MV-4-11 (cell line): ENCODE measurements at regions not wholly inside any gene's neighbourhood (a gene's known extent, or its start where the extent isn't known, plus 50 kb on each side); places are given as distances from the start of the nearest gene placed in this dataset.
"Not testable (repeated sequence)": the region's sequence is repeated elsewhere in the genome, so short reads cannot be mapped to it uniquely, and the experiment has no call there.

ENCODE experiments used
- DNase-seq: peaks from one replicate; lab custom pipeline; 2025; lab: John Stamatoyannopoulos, UW

GRCh38 chr6:85015396-85015990 lies 251.1 kb upstream of the TBX18 start:
- DNase-seq, result peak; percentile 47

- no peak for DNase-seq
Observed at GRCh38 chr6:85010865-85011264, 246.5 kb upstream of the TBX18 start.

- DNase-seq, result no peak
Observed at GRCh38 chr6:85008296-85009009, 244.1 kb upstream of the TBX18 start.

GRCh38 chr6:85006362-85006761 lies 242.0 kb upstream of the TBX18 start:
- DNase-seq, result no peak

- DNase-seq, result no peak
Observed at GRCh38 chr6:85005494-85005893, 241.1 kb upstream of the TBX18 start.

- DNase-seq, result no peak
Observed at GRCh38 chr6:85004361-85004995, 240.1 kb upstream of the TBX18 start.

GRCh38 chr6:85002847-85003246 lies 238.4 kb upstream of the TBX18 start:
- DNase-seq, result no peak

- DNase-seq, result no peak
Observed at GRCh38 chr6:85000001-85000400, 235.6 kb upstream of the TBX18 start.

GRCh38 chr6:84998223-84998622 lies 233.8 kb upstream of the TBX18 start:
- no peak for DNase-seq

- not testable (repeated sequence) for DNase-seq
Observed at GRCh38 chr6:84988766-84989165, 224.4 kb upstream of the TBX18 start.

- not testable (repeated sequence) for DNase-seq
Observed at GRCh38 chr6:84985490-84985889, 221.1 kb upstream of the TBX18 start.

GRCh38 chr6:84979541-84979940 lies 215.1 kb upstream of the TBX18 start:
- no peak for DNase-seq

GRCh38 chr6:84977363-84977705 lies 212.9 kb upstream of the TBX18 start:
- no peak for DNase-seq

- DNase-seq, result no peak
Observed at GRCh38 chr6:84976526-84977362, 212.3 kb upstream of the TBX18 start.

GRCh38 chr6:84975316-84975715 lies 210.9 kb upstream of the TBX18 start:
- DNase-seq, result no peak

- no peak for DNase-seq
Observed at GRCh38 chr6:84973606-84974005, 209.2 kb upstream of the TBX18 start.

- DNase-seq, result no peak
Observed at GRCh38 chr6:84967965-84968364, 203.6 kb upstream of the TBX18 start.

GRCh38 chr6:84967389-84967788 lies 203.0 kb upstream of the TBX18 start:
- DNase-seq, result no peak

GRCh38 chr6:84953111-84953755 lies 188.8 kb upstream of the TBX18 start:
- DNase-seq, result no peak

GRCh38 chr6:84944926-84945325 lies 180.5 kb upstream of the TBX18 start:
- not testable (repeated sequence) for DNase-seq

GRCh38 chr6:84943905-84944304 lies 179.5 kb upstream of the TBX18 start:
- no peak for DNase-seq

- not testable (repeated sequence) for DNase-seq
Observed at GRCh38 chr6:84941609-84942008, 177.2 kb upstream of the TBX18 start.
